HFF-Myc (cell line): ENCODE measurements at regions not wholly inside any gene's neighbourhood (a gene's known extent, or its start where the extent isn't known, plus 50 kb on each side); places are given as distances from the start of the nearest gene placed in this dataset.

ENCODE experiments used
- DNase-seq: peaks from one replicate; pipeline ENCODE4 v3.0.0-alpha.2; 2011; ENCODE audit warnings: low read depth; ENCODE audit errors: extremely low read depth
- H3K4me3 ChIP-seq: replicated peaks from 2 replicates; pipeline ENCODE4 v1.5.1; 2011; ENCODE audit warnings: low read depth, mild to moderate bottlenecking, control low read depth, low read length
- TF ChIP-seq, protein P1 (sequence below): IDR thresholded peaks from 2 replicates; pipeline ENCODE4 v1.5.1; 2012; ENCODE audit warnings: mild to moderate bottlenecking, low read depth, low read length, control low read depth; ENCODE audit errors: missing control alignments

DNA sequence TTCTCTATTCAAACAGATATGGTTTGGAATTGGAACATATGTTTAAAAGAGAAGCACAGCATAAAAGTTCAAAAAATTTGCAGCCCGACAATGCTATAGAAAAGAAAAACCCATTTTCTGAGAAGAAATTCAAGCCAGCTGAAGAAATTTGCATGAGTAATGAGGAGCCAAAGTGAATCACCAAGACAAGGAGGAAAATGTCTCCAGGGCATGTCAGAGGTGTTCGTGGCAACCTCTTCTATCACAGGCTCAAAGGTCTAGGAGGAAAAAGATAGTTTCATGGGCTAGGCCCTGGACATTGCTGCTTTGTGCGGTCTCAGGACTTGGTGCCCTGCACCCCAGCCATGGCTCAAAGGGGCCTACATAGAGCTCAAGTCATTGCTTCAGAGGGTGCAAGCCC is 134.8 kb upstream of the ADAMTS16 start:
- H3K4me3 ChIP-seq: no peak overlapping the region
- TF ChIP-seq, protein P1, sequence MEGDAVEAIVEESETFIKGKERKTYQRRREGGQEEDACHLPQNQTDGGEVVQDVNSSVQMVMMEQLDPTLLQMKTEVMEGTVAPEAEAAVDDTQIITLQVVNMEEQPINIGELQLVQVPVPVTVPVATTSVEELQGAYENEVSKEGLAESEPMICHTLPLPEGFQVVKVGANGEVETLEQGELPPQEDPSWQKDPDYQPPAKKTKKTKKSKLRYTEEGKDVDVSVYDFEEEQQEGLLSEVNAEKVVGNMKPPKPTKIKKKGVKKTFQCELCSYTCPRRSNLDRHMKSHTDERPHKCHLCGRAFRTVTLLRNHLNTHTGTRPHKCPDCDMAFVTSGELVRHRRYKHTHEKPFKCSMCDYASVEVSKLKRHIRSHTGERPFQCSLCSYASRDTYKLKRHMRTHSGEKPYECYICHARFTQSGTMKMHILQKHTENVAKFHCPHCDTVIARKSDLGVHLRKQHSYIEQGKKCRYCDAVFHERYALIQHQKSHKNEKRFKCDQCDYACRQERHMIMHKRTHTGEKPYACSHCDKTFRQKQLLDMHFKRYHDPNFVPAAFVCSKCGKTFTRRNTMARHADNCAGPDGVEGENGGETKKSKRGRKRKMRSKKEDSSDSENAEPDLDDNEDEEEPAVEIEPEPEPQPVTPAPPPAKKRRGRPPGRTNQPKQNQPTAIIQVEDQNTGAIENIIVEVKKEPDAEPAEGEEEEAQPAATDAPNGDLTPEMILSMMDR: no peak
- no peak for DNase-seq

DNA sequence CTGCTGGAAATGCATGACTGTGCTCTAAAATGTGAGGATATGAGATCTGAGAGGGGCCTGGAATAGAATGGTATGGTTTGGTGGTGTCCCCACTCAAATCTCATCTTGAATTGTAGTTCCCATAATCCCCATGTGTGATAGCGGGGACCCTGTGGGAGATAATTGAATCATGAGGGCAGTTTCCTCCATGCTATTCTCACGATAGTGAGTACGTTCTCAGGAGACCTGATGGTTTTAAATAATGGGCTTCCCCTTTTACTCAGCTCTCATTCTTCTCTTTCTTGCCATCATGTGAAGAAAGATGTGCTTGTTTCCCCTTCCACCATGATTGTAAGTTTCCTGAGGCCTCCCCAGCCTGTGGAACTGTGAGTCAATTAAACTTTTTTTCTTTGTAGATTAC is 133.6 kb upstream of the ADAMTS16 start:
- DNase-seq: no peak
- no peak overlapping the region for H3K4me3 ChIP-seq
- TF ChIP-seq, protein P1: no peak

DNA sequence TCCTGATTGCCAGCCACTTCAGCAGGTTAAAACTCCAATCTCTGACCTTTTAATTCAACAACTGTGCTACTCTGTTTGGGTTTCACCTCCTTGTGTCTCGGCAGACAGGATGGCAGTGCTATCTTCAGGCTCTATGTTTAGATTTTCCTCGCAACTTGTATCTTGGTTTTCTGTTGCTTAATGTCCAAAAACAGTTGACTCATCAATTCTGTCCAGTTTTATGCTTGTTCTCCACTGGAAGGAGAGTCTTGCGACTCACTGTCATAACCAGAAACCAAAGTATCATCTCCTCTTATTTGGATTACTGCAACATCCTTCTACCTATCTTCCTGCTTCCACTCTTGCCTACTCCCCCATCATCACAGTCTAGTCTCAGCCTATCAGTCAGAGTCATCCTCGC is 130.9 kb upstream of the ADAMTS16 start:
- DNase-seq: no peak
- TF ChIP-seq, protein P1: no peak
- no peak overlapping the region for H3K4me3 ChIP-seq

DNA sequence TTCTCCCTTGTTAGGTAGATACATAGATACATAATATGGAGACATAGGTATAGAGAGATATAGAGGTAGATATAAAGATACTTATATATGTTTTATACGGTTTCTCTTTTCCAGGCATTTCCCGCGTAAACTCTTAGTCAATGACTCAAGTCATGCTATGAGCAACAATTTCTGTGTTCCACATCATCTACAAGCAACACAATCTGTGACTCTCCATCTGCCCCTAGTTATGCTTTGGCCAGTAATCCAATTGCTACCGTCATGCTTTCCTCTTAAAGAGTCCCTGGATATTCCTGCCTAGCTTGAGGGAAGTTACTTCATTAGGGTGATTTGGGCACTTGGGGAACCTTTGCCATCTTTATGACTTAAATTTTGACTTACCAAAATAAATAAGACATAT is 129.0 kb upstream of the ADAMTS16 start:
- no peak for DNase-seq
- TF ChIP-seq, protein P1: no peak
- H3K4me3 ChIP-seq: no peak overlapping the region

DNA sequence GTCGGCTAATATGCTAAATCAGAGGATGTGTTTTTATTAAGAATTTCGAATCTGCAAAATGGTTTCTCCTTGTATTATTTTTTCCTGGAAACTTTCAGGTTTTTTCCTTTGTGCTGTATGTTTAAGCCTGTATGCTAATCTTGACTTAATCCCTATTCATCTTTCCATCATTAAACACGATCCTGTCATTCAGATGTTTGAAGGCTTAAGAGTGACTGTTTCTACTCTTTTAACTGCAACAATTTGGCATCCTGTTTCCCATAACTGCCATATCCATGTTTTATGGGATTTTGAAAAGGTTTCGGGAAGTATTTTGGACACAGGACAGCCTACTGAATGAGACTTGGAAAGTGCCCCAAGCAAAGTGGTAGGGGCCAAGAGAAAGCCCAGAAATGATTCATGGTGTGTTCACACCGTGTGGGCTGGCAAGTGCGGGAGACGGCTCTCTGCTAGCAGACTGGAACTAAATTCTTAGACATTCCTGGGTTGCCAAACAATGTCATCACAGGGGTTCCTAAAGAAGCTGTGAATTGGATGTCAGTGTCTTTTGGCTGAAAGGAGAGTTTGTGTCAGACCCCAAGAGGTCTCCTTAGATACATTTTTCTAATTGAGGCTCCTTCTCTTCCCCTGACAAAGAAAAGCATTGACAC is 125.4 kb upstream of the ADAMTS16 start:
- H3K4me3 ChIP-seq: no peak overlapping the region
- TF ChIP-seq, protein P1: no peak
- DNase-seq: no peak

DNA sequence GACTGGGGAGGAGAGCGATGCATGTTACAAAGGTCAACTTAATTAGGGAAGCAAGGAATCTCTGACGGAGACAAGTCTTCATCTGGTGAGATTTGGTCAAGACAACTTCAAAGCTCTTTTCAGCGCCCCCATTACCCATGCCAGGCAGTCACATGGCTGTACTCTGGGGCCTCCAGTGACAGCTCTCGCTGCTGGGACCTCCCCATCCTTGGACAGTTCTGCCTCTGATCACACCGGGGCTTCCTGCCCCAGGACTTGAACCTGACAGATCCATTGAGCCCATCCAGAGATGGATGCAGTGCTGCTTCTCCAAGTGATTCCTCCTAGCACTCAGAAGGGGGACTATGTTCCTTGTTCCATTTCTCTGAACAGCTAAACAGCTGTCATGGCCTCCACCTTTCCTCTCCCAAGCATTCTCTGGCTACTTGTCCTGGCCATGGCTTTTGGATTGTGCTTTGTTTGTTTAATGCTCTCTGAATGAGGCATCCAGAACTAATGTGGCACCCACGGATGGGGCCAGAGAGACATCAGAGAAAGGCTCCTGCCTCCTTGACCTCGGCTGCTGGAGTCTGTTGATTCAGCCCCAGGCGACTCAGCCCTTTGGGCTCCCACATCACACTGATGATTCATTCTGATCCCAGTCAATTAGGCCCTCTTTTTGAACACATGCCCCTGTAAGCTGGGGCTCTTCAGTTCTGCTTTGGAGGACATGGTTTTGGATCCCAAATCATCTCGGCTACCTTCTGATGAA is 122.1 kb upstream of the ADAMTS16 start:
- no peak overlapping the region for H3K4me3 ChIP-seq
- TF ChIP-seq, protein P1: no peak
- no peak for DNase-seq
